ENCODE measurements at regions not wholly inside any gene's neighbourhood (a gene's known extent, or its start where the extent isn't known, plus 50 kb on each side); places are given as distances from the start of the nearest gene placed in this dataset.

- Histone ChIP-seq H3K9ac (ENCODE audit: low read depth in 2 of 2, low read length in 2 of 2) (no peak overlapping the region), H3K36me3 (no peaks in the 10 kb centered on the region), H3K27me3 (no peaks in the 10 kb centered on the region), H3K4me3 (no peak overlapping the region), H3K27ac (no peak overlapping the region), H3K4me1 (no peaks in the 10 kb centered on the region), H3K9me3 (no peaks in the 10 kb centered on the region)
- intact Hi-C loops (cut with DNase I): no loop called here
- TF ChIP-seq, protein P1, sequence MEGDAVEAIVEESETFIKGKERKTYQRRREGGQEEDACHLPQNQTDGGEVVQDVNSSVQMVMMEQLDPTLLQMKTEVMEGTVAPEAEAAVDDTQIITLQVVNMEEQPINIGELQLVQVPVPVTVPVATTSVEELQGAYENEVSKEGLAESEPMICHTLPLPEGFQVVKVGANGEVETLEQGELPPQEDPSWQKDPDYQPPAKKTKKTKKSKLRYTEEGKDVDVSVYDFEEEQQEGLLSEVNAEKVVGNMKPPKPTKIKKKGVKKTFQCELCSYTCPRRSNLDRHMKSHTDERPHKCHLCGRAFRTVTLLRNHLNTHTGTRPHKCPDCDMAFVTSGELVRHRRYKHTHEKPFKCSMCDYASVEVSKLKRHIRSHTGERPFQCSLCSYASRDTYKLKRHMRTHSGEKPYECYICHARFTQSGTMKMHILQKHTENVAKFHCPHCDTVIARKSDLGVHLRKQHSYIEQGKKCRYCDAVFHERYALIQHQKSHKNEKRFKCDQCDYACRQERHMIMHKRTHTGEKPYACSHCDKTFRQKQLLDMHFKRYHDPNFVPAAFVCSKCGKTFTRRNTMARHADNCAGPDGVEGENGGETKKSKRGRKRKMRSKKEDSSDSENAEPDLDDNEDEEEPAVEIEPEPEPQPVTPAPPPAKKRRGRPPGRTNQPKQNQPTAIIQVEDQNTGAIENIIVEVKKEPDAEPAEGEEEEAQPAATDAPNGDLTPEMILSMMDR (IDR thresholded peaks at IDR 0.05): no peak
- DNase-seq: no peak
Observed at GRCh38 chr1:222266223-222267196, 281.4 kb downstream of the HHIPL2 start.

- Histone ChIP-seq H3K4me3 (no peak overlapping the region), H3K4me1 (no peaks in the 10 kb centered on the region), H3K9ac (ENCODE audit: low read depth in 2 of 2, low read length in 2 of 2) (no peak overlapping the region), H3K27ac (no peak overlapping the region), H3K27me3 (no peaks in the 10 kb centered on the region), H3K36me3 (no peaks in the 10 kb centered on the region), H3K9me3 (no peaks in the 10 kb centered on the region)
- TF ChIP-seq, protein P1 (IDR thresholded peaks at IDR 0.05): no peak
- DNase-seq: no peak
- intact Hi-C loops (cut with DNase I): no loop called here
Observed at GRCh38 chr1:222263791-222264190, 284.1 kb downstream of the HHIPL2 start.

GRCh38 chr1:222257027-222257426, 290.9 kb downstream of the HHIPL2 start:
- H3K27me3 ChIP-seq: no peaks in the 10 kb centered on the region

DNA sequence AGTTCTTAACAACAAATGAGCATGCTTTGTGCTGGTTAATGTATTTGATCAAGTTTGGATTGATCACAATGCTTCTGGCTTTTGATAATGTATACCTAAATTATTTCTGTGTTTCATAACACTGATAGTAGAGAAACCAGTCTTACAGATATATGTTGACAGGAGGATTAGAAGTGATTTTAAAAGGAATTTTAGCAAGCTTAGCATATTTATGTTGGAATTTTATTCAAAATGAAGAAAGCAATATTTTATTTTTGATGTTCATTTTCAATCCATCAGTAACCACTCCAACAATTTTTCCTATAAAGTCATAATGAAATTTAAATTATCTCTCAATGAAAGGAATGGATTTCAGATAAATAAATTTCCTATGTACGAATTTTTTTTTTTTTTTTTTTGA, 291.8 kb downstream of the HHIPL2 start:
- intact Hi-C loops (cut with DNase I): no loop called here
- no peaks in the 10 kb centered on the region for H3K4me1 ChIP-seq
- no peak overlapping the region for H3K27ac ChIP-seq
- H3K4me3 ChIP-seq: no peak overlapping the region
- no peaks in the 10 kb centered on the region for H3K27me3 ChIP-seq
- TF ChIP-seq, protein P1 (IDR thresholded peaks at IDR 0.05): no peak
- no peak overlapping the region for H3K9ac ChIP-seq (ENCODE audit: low read depth in 2 of 2, low read length in 2 of 2)
- DNase-seq: no peak
- H3K9me3 ChIP-seq: no peaks in the 10 kb centered on the region
- no peaks in the 10 kb centered on the region for H3K36me3 ChIP-seq

More at GRCh38 chr1:222257027-222257426, 290.9 kb downstream of the HHIPL2 start:
- Histone ChIP-seq H3K9me3 (no peaks in the 10 kb centered on the region), H3K4me3 (no peak overlapping the region), H3K9ac (ENCODE audit: low read depth in 2 of 2, low read length in 2 of 2) (no peak overlapping the region), H3K4me1 (no peaks in the 10 kb centered on the region), H3K27ac (no peak overlapping the region), H3K36me3 (no peaks in the 10 kb centered on the region)
- TF ChIP-seq, protein P1 (IDR thresholded peaks at IDR 0.05): no peak
- intact Hi-C loops (cut with DNase I): no loop called here
- no peak for DNase-seq

DNA sequence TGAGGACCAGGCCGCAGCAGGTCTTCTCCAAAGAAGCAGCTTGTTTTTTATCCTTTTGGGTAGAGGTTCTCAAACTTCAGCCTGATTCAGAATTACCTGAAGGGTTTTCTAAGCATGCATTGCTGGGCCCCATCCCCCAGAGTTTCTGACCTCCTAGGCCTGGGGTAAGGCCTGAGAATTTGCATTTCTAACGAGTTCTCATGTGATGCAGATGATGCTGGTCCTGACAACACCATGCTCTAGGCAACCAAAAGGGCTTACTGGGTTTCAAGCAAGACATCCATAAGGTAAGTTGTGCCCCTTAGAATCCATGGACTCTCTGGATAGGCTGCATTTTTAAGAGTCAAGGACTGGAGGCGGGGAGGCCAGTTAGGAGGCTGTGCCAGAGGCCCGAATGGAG, 295.1 kb downstream of the HHIPL2 start:
- H3K9ac ChIP-seq (ENCODE audit: low read depth in 2 of 2, low read length in 2 of 2): no peak overlapping the region
- H3K27ac ChIP-seq: no peak overlapping the region
- DNase-seq: no peak
- H3K4me1 ChIP-seq: no peaks in the 10 kb centered on the region
- no peaks in the 10 kb centered on the region for H3K27me3 ChIP-seq
- no peaks in the 10 kb centered on the region for H3K9me3 ChIP-seq
- intact Hi-C loops (cut with DNase I): no loop called here
- H3K36me3 ChIP-seq: no peaks in the 10 kb centered on the region
- TF ChIP-seq, protein P1 (IDR thresholded peaks at IDR 0.05): no peak
- no peak overlapping the region for H3K4me3 ChIP-seq
